Esophagus squamous epithelium (tissue), 5 donors: ENCODE measurements at regions not wholly inside any gene's neighbourhood (a gene's known extent, or its start where the extent isn't known, plus 50 kb on each side); places are given as distances from the start of the nearest gene placed in this dataset.

Source experiments
- DNase-seq: peaks from one replicate; lab custom pipeline; 2025; lab: John Stamatoyannopoulos, UW
- H3K27ac ChIP-seq, 4 donors: fragments of 200-600 bp; sonication (generic); one replicate each; pipeline ENCODE4 v1.5.1; 2016 to 2019; ENCODE audit warnings: mild to moderate bottlenecking in 1 of 4
- H3K27me3 ChIP-seq, 4 donors: fragments of 200-600 bp; sonication (generic); 1 replicate in 3 of 4; 2 replicates in 1 of 4; pipeline versions ENCODE4 v1.5.1 to v1.6.0; 2017 to 2021; ENCODE audit warnings: antibody characterized with exemption in 1 of 4
- H3K36me3 ChIP-seq, 3 donors: fragments of 200-600 bp; sonication (generic); one replicate each; pipeline ENCODE4 v1.5.1; 2016 to 2019
- H3K4me1 ChIP-seq, 3 donors: fragments of 200-600 bp; sonication (generic); one replicate each; pipeline ENCODE4 v1.5.1; 2017 to 2019
- H3K4me3 ChIP-seq, 4 donors: fragments of 200-600 bp; sonication (generic); 1 replicate in 3 of 4; 2 replicates in 1 of 4; pipeline ENCODE4 v1.5.1; 2016 to 2019; ENCODE audit warnings: mild to moderate bottlenecking in 2 of 4, moderate library complexity in 1 of 4
- H3K9me3 ChIP-seq, 3 donors: fragments of 200-600 bp; sonication (generic); one replicate each; pipeline ENCODE4 v1.5.1; 2016 to 2019
- POLR2A ChIP-seq, 4 donors: fragments of 450-650 bp; IDR thresholded peaks; one replicate each; pipeline ENCODE4 v1.6.1; 2017; ENCODE audit warnings: antibody characterized with exemption in 4 of 4, mild to moderate bottlenecking in 4 of 4, moderate library complexity in 3 of 4
- WGBS, 2 donors: methylation state at CpG; one replicate each; pipeline ENCODE4 v1.1.5; 2018; 5-methylcytosine and 5-hydroxymethylcytosine counted together
- intact Hi-C: fragments of 100-400 bp; cut with DNase I; formaldehyde crosslinking; loops from one replicate; pipeline ENCODE4 v1.15.0; 2022
- TF ChIP-seq, protein P1 (sequence below), 6 experiments: fragments of 450-650 bp in 4 of 6; fragments of 200-600 bp in 2 of 6; sonication (generic) in 2 of 6; IDR thresholded peaks; one replicate each; pipeline ENCODE4 v1.5.1; 2016 to 2019; ENCODE audit warnings: antibody characterized with exemption in 6 of 6, mild to moderate bottlenecking in 4 of 6, moderate library complexity in 4 of 6
- donor health status: DM: yes; HTN: yes; CAD: no.

DNA sequence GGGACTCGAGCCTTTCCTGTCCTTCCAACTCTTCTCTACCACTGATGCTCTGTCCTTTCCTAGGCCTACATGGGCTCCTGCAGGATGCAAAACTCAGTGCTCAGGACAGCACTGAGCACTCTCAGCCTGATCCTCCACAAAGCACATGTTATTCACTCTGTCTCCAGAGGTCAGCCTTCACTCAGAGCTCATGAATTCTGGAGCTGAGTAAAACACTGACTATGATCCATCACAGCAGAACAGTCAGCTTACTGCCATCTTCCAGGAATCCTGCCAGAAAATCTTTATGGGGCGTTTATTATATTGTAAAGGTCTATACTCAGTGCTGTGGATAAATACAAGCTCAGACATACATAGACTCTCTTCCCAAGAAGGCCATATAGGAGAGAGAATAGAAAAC lies 121.5 kb upstream of the CPEB2 start:
- H3K27ac ChIP-seq, result no peak overlapping the region
- no peak for DNase-seq

DNA sequence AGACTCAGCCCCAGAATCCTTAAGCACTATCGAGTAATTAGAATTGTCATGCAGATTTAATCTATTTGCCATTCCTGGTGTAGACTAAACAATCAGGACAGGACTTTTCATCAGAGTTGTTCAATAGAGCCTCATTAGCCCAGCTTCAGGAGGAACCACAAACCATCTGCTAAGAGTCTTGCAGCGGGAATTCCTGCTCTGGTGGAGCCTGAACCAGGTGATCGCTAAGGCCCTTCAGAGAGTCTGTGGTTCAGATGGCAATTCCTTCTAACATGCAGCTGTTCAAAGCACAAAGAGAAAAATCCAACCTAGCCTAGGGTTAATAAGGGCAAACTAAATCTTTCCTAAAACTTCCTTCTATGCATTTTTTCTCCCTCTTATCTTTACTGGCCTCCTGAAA lies 119.1 kb upstream of the CPEB2 start:
- no peak for TF ChIP-seq POLR2A (IDR thresholded peaks at IDR 0.05)
- TF ChIP-seq, protein P1, sequence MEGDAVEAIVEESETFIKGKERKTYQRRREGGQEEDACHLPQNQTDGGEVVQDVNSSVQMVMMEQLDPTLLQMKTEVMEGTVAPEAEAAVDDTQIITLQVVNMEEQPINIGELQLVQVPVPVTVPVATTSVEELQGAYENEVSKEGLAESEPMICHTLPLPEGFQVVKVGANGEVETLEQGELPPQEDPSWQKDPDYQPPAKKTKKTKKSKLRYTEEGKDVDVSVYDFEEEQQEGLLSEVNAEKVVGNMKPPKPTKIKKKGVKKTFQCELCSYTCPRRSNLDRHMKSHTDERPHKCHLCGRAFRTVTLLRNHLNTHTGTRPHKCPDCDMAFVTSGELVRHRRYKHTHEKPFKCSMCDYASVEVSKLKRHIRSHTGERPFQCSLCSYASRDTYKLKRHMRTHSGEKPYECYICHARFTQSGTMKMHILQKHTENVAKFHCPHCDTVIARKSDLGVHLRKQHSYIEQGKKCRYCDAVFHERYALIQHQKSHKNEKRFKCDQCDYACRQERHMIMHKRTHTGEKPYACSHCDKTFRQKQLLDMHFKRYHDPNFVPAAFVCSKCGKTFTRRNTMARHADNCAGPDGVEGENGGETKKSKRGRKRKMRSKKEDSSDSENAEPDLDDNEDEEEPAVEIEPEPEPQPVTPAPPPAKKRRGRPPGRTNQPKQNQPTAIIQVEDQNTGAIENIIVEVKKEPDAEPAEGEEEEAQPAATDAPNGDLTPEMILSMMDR (IDR thresholded peaks at IDR 0.05), result no peak
- Histone ChIP-seq H3K4me1 (peaks cover 5 to 39% (median 8%) of the 10 kb centered on the region in 3 donors), H3K36me3 (no peaks in the 10 kb centered on the region), H3K4me3 (no peak overlapping the region), H3K27me3 (no peaks in the 10 kb centered on the region), H3K27ac (no peak overlapping the region), H3K9me3 (no peaks in the 10 kb centered on the region)
- DNase-seq, result no peak
- WGBS, 2 donors, result 96 to 100% methylated on average over 1 to 3 of the region's 3 CpGs
- intact Hi-C loops, result no loop called here

More for the DNA sequence above, 121.5 kb upstream of the CPEB2 start:
- Histone ChIP-seq H3K9me3 (no peaks in the 10 kb centered on the region), H3K4me3 (no peak overlapping the region), H3K4me1 (peaks cover 5 to 41% (median 8%) of the 10 kb centered on the region in 3 donors), H3K27me3 (no peaks in the 10 kb centered on the region), H3K36me3 (no peaks in the 10 kb centered on the region)
- WGBS, 2 donors, result 0% methylated on average over 1 of the region's 2 CpGs; no CpG with 5 or more reads in 1 of the 2 donors
- intact Hi-C loops, result no loop called here
- TF ChIP-seq POLR2A (IDR thresholded peaks at IDR 0.05), result no peak
- TF ChIP-seq, protein P1 (IDR thresholded peaks at IDR 0.05), result no peak

DNA sequence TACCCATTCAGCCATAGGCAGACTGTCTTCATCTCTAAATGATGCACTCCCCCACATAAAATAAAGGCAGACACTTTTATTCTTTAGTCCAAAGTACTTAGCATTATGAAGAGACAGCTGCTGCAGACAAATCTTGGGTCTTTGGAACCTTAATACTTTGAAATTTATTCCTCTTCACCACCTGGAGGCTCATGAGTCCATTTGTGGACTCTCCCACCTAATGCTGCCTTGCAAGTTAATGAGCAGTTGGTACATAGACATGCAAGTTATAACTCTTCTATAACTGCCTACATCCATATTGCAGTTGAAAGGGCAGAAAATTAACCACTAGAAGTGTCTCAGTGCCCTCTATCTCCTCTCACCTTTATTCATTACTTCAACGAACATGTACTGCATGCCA lies 118.6 kb upstream of the CPEB2 start:
- WGBS, 2 donors, result 90 to 94% methylated on average over 1 of the region's 1 CpG
- H3K27ac ChIP-seq, result no peak overlapping the region
- TF ChIP-seq POLR2A (IDR thresholded peaks at IDR 0.05), result no peak
- TF ChIP-seq, protein P1 (IDR thresholded peaks at IDR 0.05), result no peak
- no peaks in the 10 kb centered on the region for H3K9me3 ChIP-seq
- H3K4me1 ChIP-seq, result peaks cover 8 to 39% (median 11%) of the 10 kb centered on the region in 3 donors
- no peaks in the 10 kb centered on the region for H3K36me3 ChIP-seq
- intact Hi-C loops, result no loop called here
- no peak for DNase-seq
- no peaks in the 10 kb centered on the region for H3K27me3 ChIP-seq
- no peak overlapping the region for H3K4me3 ChIP-seq

DNA sequence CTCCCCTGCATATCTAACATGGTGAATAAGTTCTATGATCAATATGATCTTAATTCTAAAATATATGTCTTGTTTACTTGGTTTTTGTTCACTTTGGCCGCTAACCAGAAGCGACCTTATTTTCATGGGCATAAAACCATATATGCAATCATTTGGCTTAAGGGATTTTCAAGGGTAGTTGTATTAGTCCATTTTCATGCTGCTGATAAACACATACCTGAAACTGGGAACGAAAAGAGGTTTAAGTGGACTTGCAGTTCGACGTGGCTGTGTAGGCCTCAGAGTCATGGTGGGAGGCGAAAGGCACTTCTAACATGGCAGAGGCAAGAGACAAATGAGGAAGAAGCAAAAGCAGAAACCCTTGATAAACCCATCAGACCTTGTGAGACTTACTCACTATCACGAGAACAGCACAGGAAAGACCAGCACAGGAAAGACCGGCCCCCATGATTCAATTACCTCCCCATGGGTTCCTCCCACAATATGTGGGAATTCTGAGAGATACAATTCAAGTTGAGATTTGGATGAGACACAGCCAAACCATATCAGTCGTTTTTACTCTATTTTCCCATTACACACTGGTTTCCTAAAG lies 114.3 kb upstream of the CPEB2 start:
- no peaks in the 10 kb centered on the region for H3K36me3 ChIP-seq
- H3K27me3 ChIP-seq, result no peaks in the 10 kb centered on the region
- peaks cover 6 to 36% (median 12%) of the 10 kb centered on the region in 3 donors for H3K4me1 ChIP-seq
- TF ChIP-seq, protein P1 (IDR thresholded peaks at IDR 0.05), result no peak
- no peak for TF ChIP-seq POLR2A (IDR thresholded peaks at IDR 0.05)
- intact Hi-C loops, result no loop called here
- 82 to 88% methylated on average over 9 of the region's 9 CpGs for WGBS, 2 donors
- DNase-seq, result no peak
- H3K4me3 ChIP-seq, result no peak overlapping the region
- H3K9me3 ChIP-seq, result no peaks in the 10 kb centered on the region
- peak overlapping the region; percentile 62 to 86 (median 73) for H3K27ac ChIP-seq

DNA sequence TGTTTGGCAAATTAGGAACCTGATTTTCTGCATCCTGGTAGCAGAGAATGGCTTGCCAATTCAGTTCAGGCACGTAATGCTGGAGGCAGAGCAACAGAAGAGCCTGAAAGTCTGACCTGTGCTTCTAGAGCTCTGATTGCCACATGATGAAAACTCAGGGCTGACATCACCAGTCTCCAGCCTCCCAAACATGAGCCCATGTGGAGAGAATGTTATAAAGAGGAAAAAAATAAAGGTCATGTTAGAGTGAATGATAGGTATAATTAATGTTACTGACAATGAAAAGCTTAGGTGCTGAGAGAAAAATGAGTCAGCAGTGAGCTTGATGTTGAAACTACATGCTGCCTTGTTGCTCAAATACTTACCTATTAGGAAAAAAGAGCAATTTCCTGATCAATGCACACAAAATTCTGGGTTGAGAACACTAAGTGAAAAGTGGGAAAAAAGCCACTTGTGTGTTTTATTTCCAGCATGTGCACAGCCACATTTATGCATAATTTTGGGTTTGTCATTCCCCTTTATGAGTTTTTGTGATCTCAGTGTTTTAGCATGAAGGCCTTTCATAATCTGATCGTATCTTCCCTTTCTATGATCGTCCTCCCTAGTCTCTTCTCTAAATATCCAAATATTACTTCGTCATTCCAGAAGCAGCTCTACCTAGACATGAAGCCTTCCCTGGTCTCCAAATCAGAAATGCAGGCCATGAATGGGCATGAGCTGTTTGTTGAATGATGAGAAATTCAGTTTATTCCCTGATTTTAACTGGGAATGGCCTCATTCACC lies 113.3 kb upstream of the CPEB2 start:
- DNase-seq, result no peak
- Histone ChIP-seq H3K4me1 (peaks cover 6 to 47% (median 12%) of the 10 kb centered on the region in 3 donors), H3K27ac (peak overlapping the region; percentile 63 to 86 (median 76)), H3K9me3 (no peaks in the 10 kb centered on the region), H3K27me3 (no peaks in the 10 kb centered on the region), H3K4me3 (no peak overlapping the region), H3K36me3 (no peaks in the 10 kb centered on the region)
- WGBS, 2 donors, result 59 to 61% methylated on average over 4 of the region's 4 CpGs
- TF ChIP-seq, protein P1 (IDR thresholded peaks at IDR 0.05), result no peak
- TF ChIP-seq POLR2A (IDR thresholded peaks at IDR 0.05), result no peak
- intact Hi-C loops, result no loop called here
